Activated naive CD8-positive, alpha-beta T cell treated with anti-CD3 and anti-CD28 coated beads, Interleukin-2, amount 50 U/mL, for 24 hours (primary cell): ENCODE measurements at regions not wholly inside any gene's neighbourhood (a gene's known extent, or its start where the extent isn't known, plus 50 kb on each side); places are given as distances from the start of the nearest gene placed in this dataset.

Experiments
- ATAC-seq: fragments of 150-1000 bp; cut with Tn5 transposase; one replicate; pipeline ENCODE4 v1.10.0; 2021
- DNase-seq: peaks from one replicate; pipeline ENCODE4 v3.0.0; 2021
- H3K27ac Mint-ChIP-seq: one replicate; pipeline ENCODE4 v1.8.0; 2021; ENCODE audit warnings: mild to moderate bottlenecking, mixed read lengths
- H3K27me3 Mint-ChIP-seq: one replicate; pipeline ENCODE4 v1.8.0; 2021; ENCODE audit warnings: mixed read lengths
- H3K36me3 Mint-ChIP-seq: one replicate; pipeline ENCODE4 v1.8.0; 2021; ENCODE audit warnings: low read depth, mixed read lengths
- H3K4me1 Mint-ChIP-seq: one replicate; pipeline ENCODE4 v1.8.0; 2021; ENCODE audit warnings: mixed read lengths
- H3K4me3 Mint-ChIP-seq: one replicate; pipeline ENCODE4 v1.8.0; 2021; ENCODE audit warnings: mild to moderate bottlenecking, moderate library complexity, mixed read lengths
- H3K9me3 Mint-ChIP-seq: one replicate; pipeline ENCODE4 v1.8.0; 2021; ENCODE audit warnings: mixed read lengths

GRCh38 chr4:158996669-158997074, 106.2 kb upstream of the RAPGEF2 start:
- Mint-ChIP-seq H3K4me1 (no peaks in the 10 kb centered on the region), H3K27me3 (no peaks in the 10 kb centered on the region), H3K4me3 (no peak overlapping the region), H3K9me3 (no peaks in the 10 kb centered on the region), H3K27ac (no peak overlapping the region), H3K36me3 (no peaks in the 10 kb centered on the region)
- no peak for ATAC-seq
- no peak for DNase-seq

- DNase-seq (no peak), ATAC-seq (no peak)
- Mint-ChIP-seq H3K36me3 (no peaks in the 10 kb centered on the region), H3K4me1 (peaks cover under 1% of the 10 kb centered on the region), H3K27me3 (peaks cover 4% of the 10 kb centered on the region), H3K9me3 (no peaks in the 10 kb centered on the region), H3K27ac (no peak overlapping the region), H3K4me3 (no peak overlapping the region)
Observed at GRCh38 chr4:158997660-158998349, 105.1 kb upstream of the RAPGEF2 start.

DNA sequence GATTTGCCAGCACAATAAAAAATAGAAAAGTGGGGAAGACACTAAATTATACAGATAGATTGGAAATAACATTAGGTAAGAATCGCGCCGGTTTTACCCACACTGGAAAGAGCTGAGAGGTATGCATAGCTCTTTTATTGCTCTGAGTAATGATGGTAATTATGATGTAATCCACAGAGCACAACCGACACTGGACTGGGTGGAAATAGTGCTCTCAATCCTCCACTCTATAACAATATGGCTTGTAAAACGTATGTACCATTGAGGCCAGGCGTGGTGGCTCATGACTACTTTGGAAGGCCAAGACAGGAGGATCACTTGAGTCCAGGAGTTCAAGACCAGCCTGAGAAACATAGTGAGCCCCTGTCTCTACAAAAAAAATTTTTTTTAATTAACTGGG, 104.3 kb upstream of the RAPGEF2 start:
- Mint-ChIP-seq H3K4me1 (peaks cover 4% of the 10 kb centered on the region), H3K4me3 (no peak overlapping the region), H3K9me3 (no peaks in the 10 kb centered on the region), H3K27me3 (peaks cover 5% of the 10 kb centered on the region), H3K27ac (no peak overlapping the region), H3K36me3 (no peaks in the 10 kb centered on the region)
- ATAC-seq (no peak), DNase-seq (no peak)

- ATAC-seq (no peak), DNase-seq (no peak)
- Mint-ChIP-seq H3K4me3 (no peak overlapping the region), H3K27ac (no peak overlapping the region), H3K4me1 (peaks cover 4% of the 10 kb centered on the region), H3K27me3 (peaks cover 5% of the 10 kb centered on the region), H3K36me3 (no peaks in the 10 kb centered on the region), H3K9me3 (no peaks in the 10 kb centered on the region)
Observed at GRCh38 chr4:158999166-158999682, 103.7 kb upstream of the RAPGEF2 start.

- no peak overlapping the region for H3K4me3 Mint-ChIP-seq
- no peak overlapping the region for H3K27ac Mint-ChIP-seq
- no peaks in the 10 kb centered on the region for H3K36me3 Mint-ChIP-seq
- no peak for DNase-seq
- no peaks in the 10 kb centered on the region for H3K9me3 Mint-ChIP-seq
- ATAC-seq = no peak
- H3K4me1 Mint-ChIP-seq = peaks cover 4% of the 10 kb centered on the region
- peaks cover 5% of the 10 kb centered on the region for H3K27me3 Mint-ChIP-seq
Observed at GRCh38 chr4:158999849-159000248, 103.0 kb upstream of the RAPGEF2 start.

- no peak overlapping the region for H3K27ac Mint-ChIP-seq
- H3K4me3 Mint-ChIP-seq = no peak overlapping the region
- H3K9me3 Mint-ChIP-seq = no peaks in the 10 kb centered on the region
- no peaks in the 10 kb centered on the region for H3K36me3 Mint-ChIP-seq
- peaks cover 4% of the 10 kb centered on the region for H3K4me1 Mint-ChIP-seq
- no peak for DNase-seq
- H3K27me3 Mint-ChIP-seq = peaks cover 5% of the 10 kb centered on the region
- ATAC-seq = peak; percentile 61
Observed at GRCh38 chr4:159002950-159003349, 99.9 kb upstream of the RAPGEF2 start.

GRCh38 chr4:159003420-159004253, 99.2 kb upstream of the RAPGEF2 start:
- Mint-ChIP-seq H3K36me3 (no peaks in the 10 kb centered on the region), H3K4me1 (peaks cover 4% of the 10 kb centered on the region), H3K9me3 (no peaks in the 10 kb centered on the region), H3K4me3 (no peak overlapping the region), H3K27ac (no peak overlapping the region), H3K27me3 (peaks cover 5% of the 10 kb centered on the region)
- ATAC-seq (no peak), DNase-seq (no peak)

DNA sequence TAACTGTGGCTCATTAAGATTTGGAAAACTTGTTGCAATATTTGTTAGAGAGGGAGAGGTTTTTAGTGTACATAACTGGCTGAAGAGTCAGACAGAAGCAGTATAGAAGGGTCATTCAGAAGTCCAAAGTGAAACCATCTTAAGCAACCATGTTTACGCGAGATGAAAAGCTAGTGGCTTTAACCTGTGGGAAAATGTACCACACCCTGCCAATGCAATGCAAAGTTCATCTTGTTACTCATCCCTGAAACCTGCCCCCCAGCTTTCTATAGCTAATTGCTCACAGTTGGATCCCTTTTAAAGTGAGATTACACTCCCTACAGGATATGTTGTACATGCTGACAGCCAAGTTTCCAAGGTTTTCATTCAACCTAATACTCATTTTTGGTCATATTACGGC, 96.7 kb upstream of the RAPGEF2 start:
- DNase-seq (no peak), ATAC-seq (peak; percentile 71)
- no peak overlapping the region for H3K27ac Mint-ChIP-seq
- no peak overlapping the region for H3K4me3 Mint-ChIP-seq
- no peaks in the 10 kb centered on the region for H3K36me3 Mint-ChIP-seq
- H3K27me3 Mint-ChIP-seq = peaks cover 5% of the 10 kb centered on the region
- H3K9me3 Mint-ChIP-seq = no peaks in the 10 kb centered on the region
- H3K4me1 Mint-ChIP-seq = peaks cover 4% of the 10 kb centered on the region

DNA sequence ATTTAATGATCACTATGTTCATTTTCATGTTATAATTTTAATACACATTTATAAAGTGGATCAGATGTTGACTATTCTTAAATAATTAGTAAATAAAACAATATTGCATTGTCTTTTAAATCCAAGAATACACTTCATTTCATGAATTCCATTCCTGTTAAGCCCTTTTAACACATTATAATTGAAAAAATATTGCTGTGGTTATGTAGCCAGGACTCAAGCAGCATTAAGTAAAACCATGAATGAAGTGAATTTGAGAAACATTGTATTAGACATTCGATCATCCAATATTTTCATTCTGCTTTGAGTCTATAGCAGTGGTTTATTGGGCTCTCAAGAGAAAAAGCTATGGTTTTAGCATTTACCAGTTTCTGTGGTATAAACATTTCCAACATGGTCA, 94.2 kb upstream of the RAPGEF2 start:
- no peak overlapping the region for H3K4me3 Mint-ChIP-seq
- H3K27me3 Mint-ChIP-seq = no peaks in the 10 kb centered on the region
- no peaks in the 10 kb centered on the region for H3K36me3 Mint-ChIP-seq
- ATAC-seq = no peak
- no peaks in the 10 kb centered on the region for H3K9me3 Mint-ChIP-seq
- H3K4me1 Mint-ChIP-seq = no peaks in the 10 kb centered on the region
- DNase-seq = no peak
- no peak overlapping the region for H3K27ac Mint-ChIP-seq

DNA sequence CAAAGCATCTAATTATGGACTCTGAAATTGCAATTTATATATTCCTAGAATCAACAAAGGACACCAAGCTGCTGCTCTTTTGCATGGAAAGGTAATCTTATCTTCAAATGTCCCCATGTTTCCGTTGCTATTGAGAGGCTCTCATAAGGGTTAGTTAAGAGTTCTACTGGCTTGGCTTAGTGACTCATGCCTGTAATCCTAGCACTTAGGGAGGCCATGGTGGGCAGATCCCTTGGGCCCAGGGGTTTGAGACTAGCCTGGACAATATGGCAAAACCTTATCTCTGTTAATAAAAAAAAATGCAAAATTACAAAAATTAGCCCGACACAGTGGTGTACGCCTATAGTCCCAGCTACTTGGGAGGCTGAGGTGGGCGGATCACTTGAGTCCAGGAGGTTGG, 93.4 kb upstream of the RAPGEF2 start:
- H3K4me1 Mint-ChIP-seq = no peaks in the 10 kb centered on the region
- no peak overlapping the region for H3K4me3 Mint-ChIP-seq
- no peaks in the 10 kb centered on the region for H3K9me3 Mint-ChIP-seq
- ATAC-seq = no peak
- no peaks in the 10 kb centered on the region for H3K36me3 Mint-ChIP-seq
- no peak overlapping the region for H3K27ac Mint-ChIP-seq
- H3K27me3 Mint-ChIP-seq = no peaks in the 10 kb centered on the region
- DNase-seq = no peak

- ATAC-seq (no peak), DNase-seq (no peak)
- Mint-ChIP-seq H3K9me3 (no peaks in the 10 kb centered on the region), H3K4me1 (no peaks in the 10 kb centered on the region), H3K27me3 (no peaks in the 10 kb centered on the region), H3K27ac (no peak overlapping the region), H3K36me3 (no peaks in the 10 kb centered on the region), H3K4me3 (no peak overlapping the region)
Observed at GRCh38 chr4:159010100-159010499, 92.8 kb upstream of the RAPGEF2 start.

GRCh38 chr4:159010563-159011260, 92.2 kb upstream of the RAPGEF2 start:
- Mint-ChIP-seq H3K27ac (no peak overlapping the region), H3K4me3 (no peak overlapping the region), H3K27me3 (no peaks in the 10 kb centered on the region), H3K36me3 (no peaks in the 10 kb centered on the region), H3K4me1 (no peaks in the 10 kb centered on the region), H3K9me3 (no peaks in the 10 kb centered on the region)
- DNase-seq (no peak), ATAC-seq (no peak)

- H3K4me3 Mint-ChIP-seq = no peak overlapping the region
- H3K4me1 Mint-ChIP-seq = peaks cover 3% of the 10 kb centered on the region
- no peak for DNase-seq
- no peaks in the 10 kb centered on the region for H3K9me3 Mint-ChIP-seq
- H3K27ac Mint-ChIP-seq = no peak overlapping the region
- H3K27me3 Mint-ChIP-seq = peaks cover 2% of the 10 kb centered on the region
- no peak for ATAC-seq
- no peaks in the 10 kb centered on the region for H3K36me3 Mint-ChIP-seq
Observed at GRCh38 chr4:159012381-159012780, 90.5 kb upstream of the RAPGEF2 start.

DNA sequence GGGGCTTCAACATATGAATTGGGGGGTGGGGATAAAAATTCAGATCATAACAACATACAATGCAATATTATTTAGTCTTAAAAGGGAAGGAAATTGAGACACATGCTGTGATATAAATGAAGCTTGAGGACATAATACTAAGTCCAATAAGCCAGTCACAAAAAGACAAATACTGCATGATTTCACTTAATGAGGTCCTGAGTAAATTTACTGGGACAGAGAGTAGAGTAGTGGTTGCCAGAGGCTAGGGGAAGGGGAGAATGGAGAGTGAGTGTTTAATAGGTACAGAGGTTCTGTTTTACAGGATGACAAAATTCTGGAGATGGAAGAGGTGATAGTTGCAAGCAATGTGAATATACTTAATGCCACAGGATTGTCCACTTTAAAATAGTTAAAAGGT, 89.2 kb upstream of the RAPGEF2 start:
- H3K36me3 Mint-ChIP-seq = no peaks in the 10 kb centered on the region
- ATAC-seq = no peak

DNA sequence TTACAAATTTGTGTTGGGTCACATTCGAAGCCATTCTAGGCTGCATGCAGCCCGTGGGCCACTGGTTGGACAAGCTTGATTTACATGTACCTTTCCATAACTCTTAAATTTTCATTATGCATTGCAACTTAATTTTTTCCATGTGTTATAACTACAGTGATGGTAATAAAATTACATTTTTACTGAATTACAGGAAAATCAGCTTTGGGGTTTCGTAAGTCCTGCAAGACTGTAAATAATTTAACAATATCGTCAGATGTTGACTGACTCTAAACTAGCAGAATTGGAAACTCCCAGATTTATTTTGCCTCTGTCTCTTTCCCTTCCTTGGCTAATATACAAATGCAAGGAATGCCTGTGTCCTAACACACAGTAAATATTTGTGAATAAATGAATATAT, 88.0 kb upstream of the RAPGEF2 start:
- H3K4me3 Mint-ChIP-seq = no peak overlapping the region
- H3K9me3 Mint-ChIP-seq = no peaks in the 10 kb centered on the region
- ATAC-seq = no peak
- no peak overlapping the region for H3K27ac Mint-ChIP-seq
- DNase-seq = no peak
- peaks cover 3% of the 10 kb centered on the region for H3K4me1 Mint-ChIP-seq
- no peaks in the 10 kb centered on the region for H3K36me3 Mint-ChIP-seq
- H3K27me3 Mint-ChIP-seq = peaks cover 6% of the 10 kb centered on the region

More for the DNA sequence above, 89.2 kb upstream of the RAPGEF2 start:
- H3K27me3 Mint-ChIP-seq = peaks cover 2% of the 10 kb centered on the region
- no peak for DNase-seq
- no peak overlapping the region for H3K4me3 Mint-ChIP-seq
- no peak overlapping the region for H3K27ac Mint-ChIP-seq
- peaks cover 3% of the 10 kb centered on the region for H3K4me1 Mint-ChIP-seq
- H3K9me3 Mint-ChIP-seq = no peaks in the 10 kb centered on the region
